NB4 (cell line): ENCODE measurements at regions not wholly inside any gene's neighbourhood (a gene's known extent, or its start where the extent isn't known, plus 50 kb on each side); places are given as distances from the start of the nearest gene placed in this dataset.

Experiments used
- DNase-seq: peaks from one replicate; pipeline ENCODE4 v3.0.0; 2010; ENCODE audit warnings: low read depth
- H3K4me3 ChIP-seq: one replicate; pipeline ENCODE4 v1.5.1; 2011; ENCODE audit warnings: mild to moderate bottlenecking, low read depth, low read length, moderate library complexity
- MYC ChIP-seq: IDR thresholded peaks from 2 replicates; pipeline ENCODE4 v1.6.1; 2011; ENCODE audit warnings: low read depth, low read length
- POLR2A ChIP-seq: IDR thresholded peaks from 2 replicates; pipeline ENCODE4 v1.6.1; 2011; ENCODE audit warnings: mild to moderate bottlenecking; ENCODE audit not compliant: insufficient read length; ENCODE audit errors: extremely low read depth
- TF ChIP-seq, protein P1 (sequence below): IDR thresholded peaks from 2 replicates; pipeline ENCODE4 v1.6.1; 2011; ENCODE audit warnings: low read depth, low read length
- TF ChIP-seq, protein P2 (sequence below): IDR thresholded peaks from one replicate; pipeline ENCODE4 v1.5.1; 2012; ENCODE audit warnings: low read depth, low read length

DNA sequence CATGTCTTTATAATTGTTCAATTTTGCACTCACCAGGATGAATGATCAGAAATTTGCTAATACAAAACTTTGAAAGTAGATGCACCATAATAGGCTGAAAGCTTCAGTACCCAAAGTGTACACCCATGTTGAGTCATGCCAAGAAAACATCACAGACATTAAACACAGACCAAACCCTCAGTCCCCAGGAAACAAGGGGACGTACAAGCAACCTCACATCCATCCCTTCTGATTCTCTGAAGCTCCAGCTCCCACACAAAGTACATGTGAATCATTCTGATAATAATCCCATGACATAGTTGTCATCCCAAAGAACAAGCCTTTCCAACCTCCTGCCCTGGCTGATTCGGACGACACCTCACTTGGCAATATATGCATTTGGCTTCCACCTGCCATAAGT, 183.8 kb downstream of the SNX19 start:
- DNase-seq = no peak
- H3K4me3 ChIP-seq = no peak overlapping the region
- TF ChIP-seq, protein P1, sequence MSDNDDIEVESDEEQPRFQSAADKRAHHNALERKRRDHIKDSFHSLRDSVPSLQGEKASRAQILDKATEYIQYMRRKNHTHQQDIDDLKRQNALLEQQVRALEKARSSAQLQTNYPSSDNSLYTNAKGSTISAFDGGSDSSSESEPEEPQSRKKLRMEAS = no peak
- TF ChIP-seq POLR2A (no peak), MYC (no peak)
- TF ChIP-seq, protein P2, sequence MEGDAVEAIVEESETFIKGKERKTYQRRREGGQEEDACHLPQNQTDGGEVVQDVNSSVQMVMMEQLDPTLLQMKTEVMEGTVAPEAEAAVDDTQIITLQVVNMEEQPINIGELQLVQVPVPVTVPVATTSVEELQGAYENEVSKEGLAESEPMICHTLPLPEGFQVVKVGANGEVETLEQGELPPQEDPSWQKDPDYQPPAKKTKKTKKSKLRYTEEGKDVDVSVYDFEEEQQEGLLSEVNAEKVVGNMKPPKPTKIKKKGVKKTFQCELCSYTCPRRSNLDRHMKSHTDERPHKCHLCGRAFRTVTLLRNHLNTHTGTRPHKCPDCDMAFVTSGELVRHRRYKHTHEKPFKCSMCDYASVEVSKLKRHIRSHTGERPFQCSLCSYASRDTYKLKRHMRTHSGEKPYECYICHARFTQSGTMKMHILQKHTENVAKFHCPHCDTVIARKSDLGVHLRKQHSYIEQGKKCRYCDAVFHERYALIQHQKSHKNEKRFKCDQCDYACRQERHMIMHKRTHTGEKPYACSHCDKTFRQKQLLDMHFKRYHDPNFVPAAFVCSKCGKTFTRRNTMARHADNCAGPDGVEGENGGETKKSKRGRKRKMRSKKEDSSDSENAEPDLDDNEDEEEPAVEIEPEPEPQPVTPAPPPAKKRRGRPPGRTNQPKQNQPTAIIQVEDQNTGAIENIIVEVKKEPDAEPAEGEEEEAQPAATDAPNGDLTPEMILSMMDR = no peak

DNA sequence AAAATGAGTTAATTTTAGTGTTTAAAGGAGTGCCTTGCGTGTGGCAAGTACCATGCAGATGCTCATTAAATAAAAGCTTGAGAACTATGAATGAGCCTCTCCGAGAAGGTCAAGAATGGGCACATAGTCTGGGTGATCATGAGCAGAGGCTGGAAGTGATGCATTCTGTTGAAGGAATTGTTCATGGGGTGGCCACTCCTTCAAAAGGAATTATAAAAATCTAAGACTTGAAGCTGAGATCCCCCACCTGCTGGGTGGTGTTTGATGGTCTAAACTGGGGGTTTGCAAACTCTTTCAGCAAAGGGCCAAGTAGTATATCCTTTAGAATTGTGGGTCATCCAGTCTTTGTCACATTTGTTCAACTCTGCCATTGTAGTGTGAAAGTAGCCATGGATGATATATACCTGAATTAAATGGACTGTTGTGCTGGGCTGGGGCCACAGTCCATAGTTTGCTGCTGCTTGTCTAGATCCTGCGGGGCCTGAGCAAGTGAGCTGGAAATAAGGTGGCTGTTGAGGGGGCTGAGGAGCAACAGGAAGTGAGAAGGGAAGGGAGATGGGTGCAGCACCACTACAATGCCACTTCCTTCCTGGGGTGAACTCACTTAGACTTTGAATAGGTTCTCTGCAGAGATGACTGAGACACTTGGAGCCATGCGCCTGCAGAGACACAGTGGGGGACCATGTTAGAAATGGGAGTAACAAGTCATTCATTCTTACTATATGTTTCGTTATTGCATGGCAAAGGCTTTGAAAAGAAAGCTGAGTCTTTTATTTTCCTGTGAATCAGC, 179.0 kb downstream of the SNX19 start:
- no peak overlapping the region for H3K4me3 ChIP-seq
- DNase-seq = no peak
- TF ChIP-seq POLR2A (no peak), MYC (no peak)
- TF ChIP-seq, protein P1 = no peak
- TF ChIP-seq, protein P2 = no peak

DNA sequence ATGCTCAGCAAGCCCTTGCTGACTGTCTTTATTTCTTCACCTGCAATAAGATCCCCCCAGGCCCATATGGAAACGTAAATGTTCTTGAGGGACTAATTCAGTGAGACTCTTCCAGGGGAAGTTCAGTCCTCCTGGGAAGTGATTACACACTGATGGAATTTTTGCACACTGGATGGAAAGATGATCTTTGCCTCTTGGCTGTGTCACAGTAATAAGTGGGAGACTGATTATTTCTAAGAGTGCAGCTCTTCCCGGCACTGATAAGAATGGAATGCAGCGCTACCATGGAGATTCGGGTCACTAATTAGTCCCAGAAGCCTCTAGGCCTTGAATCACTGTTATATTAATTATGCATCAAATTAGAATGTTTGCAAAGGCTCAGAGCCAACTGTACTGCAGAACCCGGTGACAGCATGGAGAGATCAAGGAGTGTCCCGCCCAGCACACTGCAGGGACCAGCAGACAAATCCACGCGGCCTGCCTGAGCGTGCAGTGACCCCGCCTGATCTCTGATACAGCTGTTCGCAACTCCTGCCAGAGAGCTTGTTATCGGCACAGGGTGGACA, 178.3 kb downstream of the SNX19 start:
- TF ChIP-seq, protein P2 = no peak
- TF ChIP-seq, protein P1 = no peak
- TF ChIP-seq MYC = no peak
- TF ChIP-seq POLR2A = no peak
- no peak for DNase-seq
- no peak overlapping the region for H3K4me3 ChIP-seq

DNA sequence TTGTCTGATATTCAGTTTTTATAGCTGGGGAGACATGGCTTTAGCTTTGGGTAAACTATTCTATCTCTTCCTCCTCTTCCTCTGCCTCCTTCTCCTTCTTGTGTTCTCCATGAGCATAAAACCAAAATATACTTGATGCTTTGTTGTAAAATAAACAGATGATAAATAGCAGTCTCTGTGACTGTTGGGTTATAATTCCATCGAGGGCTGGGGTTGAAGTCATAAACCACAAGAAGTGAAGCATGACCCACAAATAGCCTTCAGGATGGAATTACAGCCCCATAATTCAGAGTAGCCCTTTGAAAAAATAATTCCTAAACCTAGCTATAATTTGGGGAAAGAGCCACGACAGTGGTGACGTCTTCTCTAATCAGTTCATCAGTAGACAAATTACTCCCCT, 177.7 kb downstream of the SNX19 start:
- no peak for TF ChIP-seq MYC
- TF ChIP-seq, protein P2 = no peak
- no peak for TF ChIP-seq POLR2A
- TF ChIP-seq, protein P1 = no peak
- DNase-seq = no peak
- no peak overlapping the region for H3K4me3 ChIP-seq

DNA sequence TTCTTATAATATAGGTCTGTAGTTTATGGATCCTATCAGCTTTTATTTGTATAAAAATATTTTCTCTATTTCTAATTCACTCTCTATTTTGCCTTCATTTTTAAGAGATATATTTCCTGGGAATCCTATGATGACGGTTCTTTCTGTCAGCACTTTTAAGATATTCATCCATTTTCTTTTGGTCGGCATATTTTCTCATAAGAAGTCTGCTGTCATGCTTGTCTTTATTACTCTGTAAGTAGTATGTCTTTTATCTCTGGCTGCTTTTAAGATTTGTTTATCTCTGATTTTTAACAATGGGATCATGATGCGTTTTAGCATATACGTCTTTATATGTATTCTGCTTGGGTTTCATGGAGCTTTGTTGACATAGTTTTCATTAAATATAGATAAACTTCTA, 175.5 kb downstream of the SNX19 start:
- H3K4me3 ChIP-seq = no peak overlapping the region
- no peak for DNase-seq
- TF ChIP-seq POLR2A (no peak), MYC (no peak)
- TF ChIP-seq, protein P1 = no peak
- TF ChIP-seq, protein P2 = no peak
